ENCODE measurements at regions not wholly inside any gene's neighbourhood (a gene's known extent, or its start where the extent isn't known, plus 50 kb on each side); places are given as distances from the start of the nearest gene placed in this dataset.

DNA sequence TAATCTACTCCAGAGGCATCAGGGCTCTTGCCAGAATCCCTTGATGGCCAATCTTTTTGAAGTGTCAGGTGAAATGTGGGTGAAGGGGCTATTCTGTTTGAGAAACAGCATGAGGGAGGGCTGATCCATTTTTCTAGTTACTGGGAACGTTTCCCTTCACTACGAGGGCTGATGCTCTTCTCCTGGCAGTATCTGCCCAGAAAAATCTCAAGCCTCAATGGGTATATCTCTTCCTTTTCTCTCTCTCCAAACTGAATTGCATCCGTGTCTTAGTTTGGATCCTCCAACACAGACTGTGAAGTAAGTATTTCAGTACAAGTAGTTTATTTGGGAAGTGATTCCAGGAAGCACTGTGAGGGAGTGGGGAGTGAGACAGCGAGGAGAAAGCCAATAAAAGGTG is 113.0 kb upstream of the NAV2 start:
- TF ChIP-seq, protein P1, sequence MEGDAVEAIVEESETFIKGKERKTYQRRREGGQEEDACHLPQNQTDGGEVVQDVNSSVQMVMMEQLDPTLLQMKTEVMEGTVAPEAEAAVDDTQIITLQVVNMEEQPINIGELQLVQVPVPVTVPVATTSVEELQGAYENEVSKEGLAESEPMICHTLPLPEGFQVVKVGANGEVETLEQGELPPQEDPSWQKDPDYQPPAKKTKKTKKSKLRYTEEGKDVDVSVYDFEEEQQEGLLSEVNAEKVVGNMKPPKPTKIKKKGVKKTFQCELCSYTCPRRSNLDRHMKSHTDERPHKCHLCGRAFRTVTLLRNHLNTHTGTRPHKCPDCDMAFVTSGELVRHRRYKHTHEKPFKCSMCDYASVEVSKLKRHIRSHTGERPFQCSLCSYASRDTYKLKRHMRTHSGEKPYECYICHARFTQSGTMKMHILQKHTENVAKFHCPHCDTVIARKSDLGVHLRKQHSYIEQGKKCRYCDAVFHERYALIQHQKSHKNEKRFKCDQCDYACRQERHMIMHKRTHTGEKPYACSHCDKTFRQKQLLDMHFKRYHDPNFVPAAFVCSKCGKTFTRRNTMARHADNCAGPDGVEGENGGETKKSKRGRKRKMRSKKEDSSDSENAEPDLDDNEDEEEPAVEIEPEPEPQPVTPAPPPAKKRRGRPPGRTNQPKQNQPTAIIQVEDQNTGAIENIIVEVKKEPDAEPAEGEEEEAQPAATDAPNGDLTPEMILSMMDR (conservative IDR thresholded peaks at IDR 0.05; ENCODE audit: low read depth), result no peak
- ChIA-PET POLR2A (ENCODE audit: low non-redundant PET) (no interaction called here), CTCF (no interaction called here)
- DNase-seq (ENCODE audit: low spot score), result no peak
- H3K27ac ChIP-seq, result no peak overlapping the region

DNA sequence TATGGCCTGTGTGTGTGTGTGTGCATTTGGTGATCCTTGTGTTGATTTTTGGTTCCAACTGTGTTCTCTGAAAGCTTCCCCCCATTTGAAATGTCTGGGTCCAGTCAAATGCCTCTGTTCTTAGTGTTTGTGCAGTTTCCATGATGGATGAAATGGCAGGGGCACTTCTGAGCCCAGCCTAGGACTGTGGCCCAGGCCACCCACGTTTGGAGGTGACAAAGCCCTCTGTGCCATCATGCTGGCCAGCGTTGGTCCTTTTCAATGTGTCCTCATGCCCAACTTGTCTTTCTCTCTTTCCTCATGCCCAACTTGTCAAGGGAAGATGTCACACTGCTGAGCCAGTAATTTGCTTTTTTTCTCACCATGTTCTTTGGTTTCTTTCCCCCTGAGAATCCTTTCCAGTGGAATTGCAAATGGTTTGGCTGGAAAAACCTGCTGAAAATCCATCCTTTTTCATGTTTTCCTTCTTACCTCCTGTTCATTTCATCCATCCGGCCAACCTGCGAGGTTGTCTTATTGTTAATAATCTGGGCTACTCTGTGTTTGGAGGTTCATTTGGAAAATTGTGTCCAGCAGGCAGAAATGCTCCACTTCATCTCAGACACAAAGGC is 113.7 kb upstream of the NAV2 start:
- CTCF ChIA-PET, result no interaction called here
- TF ChIP-seq, protein P1 (conservative IDR thresholded peaks at IDR 0.05; ENCODE audit: low read depth), result no peak
- no peak for DNase-seq (ENCODE audit: low spot score)

DNA sequence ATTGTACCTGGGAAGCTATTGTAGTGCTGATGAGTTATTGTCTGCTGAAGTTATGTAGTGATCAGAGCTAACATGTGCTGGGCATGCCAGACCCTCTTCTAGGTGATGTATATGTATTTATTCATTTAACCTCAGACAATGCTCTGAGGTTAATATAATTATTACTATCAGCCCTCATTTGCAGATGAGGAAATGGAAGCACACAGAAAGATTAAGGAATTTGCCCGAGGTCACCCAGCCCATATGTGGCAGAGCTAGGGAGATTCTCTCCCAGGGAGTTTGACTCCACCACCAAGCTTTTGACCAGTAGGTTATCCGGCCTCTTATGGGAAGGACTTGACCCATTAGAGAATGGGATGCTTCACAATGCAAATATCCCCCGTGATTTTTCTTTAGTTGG is 114.2 kb upstream of the NAV2 start:
- CTCF ChIA-PET, result interaction anchor here (0.6 kb wide), 1 partner anchor 73 kb away, joined by 3 read pairs; no protein-coding TSS in a partner anchor

More for the DNA sequence above, 113.7 kb upstream of the NAV2 start:
- H3K27ac ChIP-seq, result no peak overlapping the region
- POLR2A ChIA-PET (ENCODE audit: low non-redundant PET), result interaction anchor here (0.6 kb wide), 1 partner anchor 177 kb away, joined by 3 read pairs; no protein-coding TSS in a partner anchor

DNA sequence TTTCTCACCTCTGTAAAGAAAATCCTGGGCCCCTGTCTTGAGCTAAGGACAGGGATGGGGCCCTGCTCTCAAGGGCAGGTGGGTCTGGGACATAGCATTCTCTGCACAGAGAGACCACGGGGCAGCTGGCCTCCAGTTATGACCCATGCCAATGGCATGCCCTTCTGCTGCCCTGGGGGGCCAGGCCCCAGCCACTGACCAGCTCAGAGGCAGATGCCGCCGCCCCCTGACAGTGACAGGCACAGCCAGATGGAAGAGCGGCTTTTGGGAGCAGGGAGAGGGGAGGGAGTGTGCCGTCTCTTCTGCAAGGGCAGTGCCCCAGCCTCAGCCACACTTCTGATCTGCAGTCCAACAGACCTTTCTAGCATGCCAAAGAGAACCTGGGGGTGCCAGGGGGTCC is 114.8 kb upstream of the NAV2 start:
- no peak for DNase-seq (ENCODE audit: low spot score)
- H3K27ac ChIP-seq, result 0 out of 2 replicates have a peak overlapping the region, but pooled peaks have one; percentile 7
- TF ChIP-seq, protein P1 (conservative IDR thresholded peaks at IDR 0.05; ENCODE audit: low read depth), result no peak
- ChIA-PET CTCF (interaction anchor here (0.6 kb wide), 2 partner anchors 74 to 508 kb away, joined by 3 read pairs; no protein-coding TSS in a partner anchor), POLR2A (ENCODE audit: low non-redundant PET) (no interaction called here)

More for the DNA sequence above, 114.2 kb upstream of the NAV2 start:
- H3K27ac ChIP-seq, result no peak overlapping the region
- POLR2A ChIA-PET (ENCODE audit: low non-redundant PET), result no interaction called here
- TF ChIP-seq, protein P1 (conservative IDR thresholded peaks at IDR 0.05; ENCODE audit: low read depth), result no peak
- no peak for DNase-seq (ENCODE audit: low spot score)

DNA sequence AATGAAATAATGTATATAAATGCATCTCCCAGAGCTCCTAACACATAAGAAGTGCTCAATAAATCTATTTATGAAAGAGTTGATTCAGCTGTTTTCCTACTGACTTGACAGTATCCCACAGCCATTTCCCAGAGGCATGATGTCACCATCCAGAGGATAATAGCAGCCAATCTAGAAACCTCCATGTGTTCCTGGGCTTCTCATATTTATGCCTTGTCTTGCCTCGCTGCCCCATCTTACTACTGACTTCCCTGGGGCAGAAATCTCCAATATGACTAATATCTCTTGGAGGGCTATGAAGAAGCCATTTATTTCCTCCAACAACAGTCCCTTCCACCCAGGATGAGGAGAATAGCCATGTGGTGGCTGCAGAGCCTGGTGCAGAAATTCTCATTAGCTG is 115.4 kb upstream of the NAV2 start:
- H3K27ac ChIP-seq, result peak overlapping the region; percentile 94; the same call in 1 of the 2 replicates
- TF ChIP-seq, protein P1 (conservative IDR thresholded peaks at IDR 0.05; ENCODE audit: low read depth), result no peak
- ChIA-PET CTCF (interaction anchor here (0.6 kb wide), 1 partner anchor 508 kb away, joined by 3 read pairs; no protein-coding TSS in a partner anchor), POLR2A (ENCODE audit: low non-redundant PET) (no interaction called here)
- peak; percentile 10 for DNase-seq (ENCODE audit: low spot score)

DNA sequence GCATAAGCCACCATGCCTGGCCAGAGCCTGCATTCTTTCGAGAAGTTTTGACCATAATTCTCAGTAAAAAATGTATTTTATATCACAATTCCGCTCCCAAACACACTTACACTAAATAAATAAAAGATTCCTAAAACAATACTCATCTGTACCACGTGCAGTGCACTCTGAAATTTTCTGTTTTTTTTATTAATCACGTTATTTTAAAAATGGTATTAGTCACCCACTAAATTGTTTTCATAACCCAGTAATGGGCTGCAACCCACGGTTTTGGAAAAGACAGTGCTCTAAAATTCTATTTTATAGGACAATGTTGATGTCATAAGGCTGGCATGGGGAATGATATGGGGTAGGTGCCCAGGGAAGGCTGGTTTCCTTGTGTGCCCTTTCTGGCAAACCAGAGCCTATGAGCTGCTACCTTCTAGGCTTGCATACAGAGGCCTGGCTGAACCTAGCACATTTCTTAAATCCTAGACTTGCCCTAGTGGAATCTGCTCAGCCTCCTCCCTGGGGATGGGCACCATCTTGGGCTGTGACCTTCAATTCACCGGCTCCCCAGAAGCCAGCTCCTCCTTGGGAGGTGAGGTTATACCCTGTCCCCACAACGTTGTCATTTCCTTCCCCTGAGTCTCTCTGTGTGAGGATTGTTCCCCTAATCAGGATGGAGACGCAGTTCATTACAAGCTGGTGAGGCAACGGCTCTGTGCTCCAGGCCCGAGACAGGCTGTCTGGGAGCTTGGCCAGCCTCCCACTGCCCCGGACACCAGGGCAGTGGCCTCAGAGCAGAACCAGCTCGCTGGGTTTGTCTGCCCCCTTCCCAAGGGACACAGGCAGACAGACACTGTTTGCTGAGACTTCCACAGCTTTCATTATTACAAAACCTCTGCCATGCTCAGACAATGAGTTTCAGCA is 116.5 kb upstream of the NAV2 start:
- TF ChIP-seq, protein P1 (conservative IDR thresholded peaks at IDR 0.05; ENCODE audit: low read depth), result no peak
- peak overlapping the region; percentile 94 for H3K27ac ChIP-seq
- peak; percentile 77 for DNase-seq (ENCODE audit: low spot score)
- CTCF ChIA-PET, result interaction anchor here (0.6 kb wide), 1 partner anchor 307 kb away, joined by 3 read pairs; no protein-coding TSS in a partner anchor
- POLR2A ChIA-PET (ENCODE audit: low non-redundant PET), result no interaction called here
